Inflammatory macrophage treated with lipopolysaccharide for 4 hours (primary cell): ENCODE measurements at regions not wholly inside any gene's neighbourhood (a gene's known extent, or its start where the extent isn't known, plus 50 kb on each side); places are given as distances from the start of the nearest gene placed in this dataset.
"Not testable (repeated sequence)": the region's sequence is repeated elsewhere in the genome, so short reads cannot be mapped to it uniquely, and the experiment has no call there.

Experiments used
- DNase-seq: peaks from one replicate; pipeline ENCODE4 v3.0.0-alpha.2; 2020

GRCh38 chr16:72590151-72590937 lies 418.4 kb upstream of the PMFBP1 start:
- DNase-seq, result no peak

- no peak for DNase-seq
These were observed 416.6 kb upstream of the PMFBP1 start for GRCh38 chr16:72588551-72588950.

GRCh38 chr16:72578061-72578460 lies 406.1 kb upstream of the PMFBP1 start:
- not testable (repeated sequence) for DNase-seq

DNA sequence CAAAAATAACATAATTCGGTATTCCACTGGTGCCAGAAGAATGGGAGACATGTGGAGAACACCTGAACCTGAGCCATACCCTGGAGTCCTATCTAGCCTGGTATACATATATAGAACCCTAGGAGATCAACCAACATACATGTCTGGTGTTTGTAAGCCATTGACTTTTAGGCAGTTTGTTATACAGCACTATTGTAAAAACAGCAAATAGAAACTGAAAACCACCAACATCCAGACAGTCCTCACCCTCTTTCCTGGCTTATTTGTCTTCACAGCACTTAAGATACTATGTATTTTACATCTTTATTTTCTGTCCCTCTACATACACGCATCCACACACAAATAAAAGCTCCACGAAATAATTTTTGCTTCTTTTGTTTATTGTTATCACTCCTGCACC lies 404.2 kb upstream of the PMFBP1 start:
- no peak for DNase-seq

GRCh38 chr16:72569677-72570076 lies 397.7 kb upstream of the PMFBP1 start:
- no peak for DNase-seq

- DNase-seq, result no peak
These were observed 396.5 kb upstream of the PMFBP1 start for GRCh38 chr16:72568502-72568901.

DNA sequence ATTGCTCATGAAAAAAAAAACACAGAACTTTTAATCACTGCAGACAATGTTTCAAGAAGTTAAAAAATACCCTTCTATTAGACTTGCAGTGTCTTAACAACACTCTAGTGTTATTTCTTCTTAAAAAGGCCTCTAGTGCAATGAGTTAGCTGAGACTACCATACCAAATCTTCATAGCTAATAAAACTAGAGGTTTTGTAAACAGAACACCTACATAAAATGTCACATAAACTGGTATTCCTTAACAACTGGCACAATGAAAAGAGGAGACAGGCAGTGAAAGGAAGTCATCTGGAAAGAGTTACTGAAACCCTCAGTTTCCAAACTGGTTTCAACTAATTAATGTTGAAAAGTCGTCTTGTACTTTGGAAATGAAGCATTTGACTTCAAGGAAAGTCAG lies 394.2 kb upstream of the PMFBP1 start:
- no peak for DNase-seq

- no peak for DNase-seq
These were observed 393.2 kb upstream of the PMFBP1 start for GRCh38 chr16:72565106-72565505.

DNA sequence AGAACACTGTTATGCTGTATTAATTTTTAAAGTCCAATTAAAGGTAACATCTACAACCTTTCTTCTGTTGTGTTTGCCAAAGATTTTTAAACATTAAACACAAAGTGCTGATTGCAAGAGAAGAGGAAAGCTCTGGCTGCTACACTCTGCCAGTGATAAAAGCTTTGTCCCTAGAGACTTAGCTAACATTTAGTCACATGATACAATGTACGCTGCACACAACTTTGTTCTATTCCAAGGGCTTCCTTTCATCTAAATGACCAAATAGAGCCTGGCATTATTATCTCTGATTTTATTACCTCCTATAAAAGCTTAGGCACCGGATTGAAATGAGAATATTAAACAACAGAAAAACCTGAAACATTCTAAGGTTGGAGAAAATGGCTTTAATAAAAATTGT lies 388.7 kb upstream of the PMFBP1 start:
- no peak for DNase-seq

DNA sequence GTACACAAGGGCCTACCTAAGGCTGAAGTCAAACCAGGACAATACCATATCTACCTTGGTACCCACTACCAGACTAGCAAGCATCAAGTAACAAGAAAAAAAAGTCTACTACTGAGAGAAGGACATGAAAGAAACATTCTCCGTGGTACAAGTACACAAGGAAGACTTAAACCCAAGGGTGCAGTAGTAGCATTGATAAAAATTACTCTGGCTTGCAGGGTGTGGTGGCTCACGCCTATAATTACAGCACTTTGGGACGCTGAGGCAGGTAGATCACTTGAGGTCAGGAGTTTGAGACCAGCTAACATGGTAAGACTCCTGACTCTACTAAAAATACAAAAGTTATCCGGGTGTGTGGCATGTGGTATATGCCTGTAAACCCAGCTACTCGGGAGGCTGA lies 386.5 kb upstream of the PMFBP1 start:
- DNase-seq, result no peak

- DNase-seq, result no peak
These were observed 383.0 kb upstream of the PMFBP1 start for GRCh38 chr16:72554935-72555334.

GRCh38 chr16:72552654-72553053 lies 380.7 kb upstream of the PMFBP1 start:
- no peak for DNase-seq

- no peak for DNase-seq
These were observed 379.7 kb upstream of the PMFBP1 start for GRCh38 chr16:72551649-72552048.

GRCh38 chr16:72549878-72550277 lies 377.9 kb upstream of the PMFBP1 start:
- DNase-seq, result no peak

GRCh38 chr16:72542102-72542501 lies 370.1 kb upstream of the PMFBP1 start:
- no peak for DNase-seq

GRCh38 chr16:72537664-72538063 lies 365.7 kb upstream of the PMFBP1 start:
- no peak for DNase-seq

- no peak for DNase-seq
These were observed 364.9 kb upstream of the PMFBP1 start for GRCh38 chr16:72536723-72537435.

- no peak for DNase-seq
These were observed 361.0 kb upstream of the PMFBP1 start for GRCh38 chr16:72532906-72533410.

- DNase-seq, result peak; percentile 35
These were observed 358.5 kb upstream of the PMFBP1 start for GRCh38 chr16:72530434-72530833.

DNA sequence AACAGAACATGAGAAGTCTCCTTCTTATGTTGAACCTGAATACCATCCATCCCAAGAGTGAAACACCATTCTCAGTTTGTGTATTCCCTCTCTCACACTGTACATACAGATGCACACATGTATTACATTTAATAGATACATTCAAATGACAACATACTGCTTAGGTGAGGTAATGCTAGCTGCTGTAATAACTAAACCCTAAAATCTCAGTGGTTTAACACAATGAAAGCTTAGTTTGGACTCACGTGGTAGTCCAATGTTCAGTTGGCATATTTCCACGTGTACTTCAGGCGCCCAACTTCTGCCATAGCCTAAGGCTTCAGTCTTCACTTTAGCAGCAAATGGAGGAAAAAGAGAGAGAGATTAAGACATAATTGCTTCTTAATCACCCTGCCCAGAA lies 351.1 kb upstream of the PMFBP1 start:
- DNase-seq, result no peak

DNA sequence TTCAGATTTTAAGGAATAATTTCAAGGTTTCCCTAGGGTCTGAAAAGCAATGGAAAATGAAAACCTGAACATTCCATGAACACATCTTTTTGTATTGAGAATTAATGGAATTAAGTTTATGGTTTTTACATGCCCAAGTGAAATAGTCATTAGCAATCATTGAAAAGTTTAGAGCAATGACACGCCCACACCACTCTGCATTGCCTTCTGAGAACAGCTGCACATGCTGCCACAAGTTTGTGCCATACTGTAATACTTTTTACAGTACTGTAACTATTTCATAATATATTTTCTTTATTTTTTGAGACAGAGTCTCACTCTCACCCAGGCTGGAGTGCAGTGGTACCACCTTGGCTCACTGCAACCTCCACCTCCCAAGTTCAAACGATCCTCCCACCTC lies 345.2 kb upstream of the PMFBP1 start:
- no peak for DNase-seq

GRCh38 chr16:72511171-72511570 lies 339.2 kb upstream of the PMFBP1 start:
- DNase-seq, result no peak

DNA sequence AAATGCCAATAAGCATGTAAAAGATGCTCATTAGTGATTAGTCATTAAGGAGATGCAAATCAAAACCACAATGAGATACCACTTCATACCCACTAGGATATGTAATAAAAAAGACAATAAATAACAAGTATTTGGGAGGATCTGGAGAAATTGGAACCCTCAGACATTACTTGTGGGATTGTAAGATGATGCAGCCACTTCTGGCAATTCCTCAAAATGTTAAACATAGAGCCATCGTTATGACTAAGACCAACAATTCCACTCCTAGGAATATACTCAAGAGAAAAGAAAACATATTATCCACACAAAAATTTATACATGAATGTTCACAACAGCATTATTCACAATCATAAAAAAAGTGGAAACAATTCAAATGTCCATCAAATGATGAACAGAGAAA lies 336.2 kb upstream of the PMFBP1 start:
- no peak for DNase-seq

GRCh38 chr16:72502594-72503005 lies 330.6 kb upstream of the PMFBP1 start:
- no peak for DNase-seq
